Right ventricle myocardium superior (tissue), 1 donor: ENCODE measurements at regions not wholly inside any gene's neighbourhood (a gene's known extent, or its start where the extent isn't known, plus 50 kb on each side); places are given as distances from the start of the nearest gene placed in this dataset.
A peak's percentile ranks its signal among the peaks of the same experiment; 100 is the strongest.
"Not testable (repeated sequence)": the region's sequence is repeated elsewhere in the genome, so short reads cannot be mapped to it uniquely, and the experiment has no call there.

Experiments
- ATAC-seq: fragments of 200-7000 bp; cut with Tn5 transposase; one replicate; pipeline ENCODE4 v1.9.1; 2020; ENCODE audit warnings: mild to moderate bottlenecking; ENCODE audit not compliant: poor library complexity
- DNase-seq: peaks from one replicate; pipeline ENCODE4 v3.0.0-alpha.2; 2020
- intact Hi-C: fragments of 100-400 bp; cut with DNase I; formaldehyde crosslinking; loops from one replicate; pipeline ENCODE4 v1.11.2; 2022
- donor health status: DM: no; HTN: yes; CAD: no; lungs with severe emphysema.

DNA sequence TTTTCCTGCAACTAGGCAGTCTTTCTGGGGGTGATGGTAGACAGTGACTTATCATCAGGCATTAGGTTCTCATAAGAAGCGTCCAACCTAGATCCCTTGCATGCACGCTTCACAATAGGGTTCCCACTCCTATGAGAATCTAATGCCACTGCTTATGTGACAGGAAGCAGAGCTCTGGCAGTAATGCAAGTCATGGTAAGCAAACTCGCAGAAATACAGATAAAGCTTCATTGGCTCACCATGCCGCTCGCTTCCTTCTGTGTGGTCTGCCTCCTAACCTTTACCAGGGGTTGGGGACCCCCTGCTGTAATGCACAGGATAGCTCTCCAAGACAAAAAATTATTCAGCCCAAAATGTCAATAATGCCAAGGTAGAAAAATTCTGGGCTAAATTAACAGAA, 864.2 kb downstream of the TRHDE start:
- ATAC-seq (no peak), DNase-seq (peak; percentile 18)
- intact Hi-C loops = no loop called here

- DNase-seq, intact Hi-C loops, ATAC-seq: not testable (repeated sequence)
Observed at GRCh38 chr12:73139642-73140041, 867.5 kb downstream of the TRHDE start.

DNA sequence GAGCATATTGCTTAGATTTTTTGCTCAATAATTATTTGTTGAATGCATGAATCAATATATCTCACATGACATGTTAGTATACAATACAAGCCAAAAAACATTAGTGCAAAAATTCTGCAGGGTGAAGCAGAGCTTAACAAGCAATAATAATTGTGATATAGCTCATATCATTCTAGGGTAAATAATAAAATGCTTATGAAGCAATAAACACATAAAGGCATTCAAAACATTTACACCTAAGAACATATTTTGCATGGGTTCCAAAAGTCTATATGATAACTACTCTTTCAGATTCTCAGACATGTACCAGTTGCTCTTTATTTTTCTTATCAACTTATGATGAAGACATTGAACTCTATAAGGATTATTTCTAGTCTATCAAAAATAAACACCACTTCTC, 886.2 kb downstream of the TRHDE start:
- DNase-seq (no peak), ATAC-seq (no peak)
- intact Hi-C loops = no loop called here

- intact Hi-C loops = no loop called here
Observed at GRCh38 chr12:73159954-73160353, 887.8 kb downstream of the TRHDE start.

DNA sequence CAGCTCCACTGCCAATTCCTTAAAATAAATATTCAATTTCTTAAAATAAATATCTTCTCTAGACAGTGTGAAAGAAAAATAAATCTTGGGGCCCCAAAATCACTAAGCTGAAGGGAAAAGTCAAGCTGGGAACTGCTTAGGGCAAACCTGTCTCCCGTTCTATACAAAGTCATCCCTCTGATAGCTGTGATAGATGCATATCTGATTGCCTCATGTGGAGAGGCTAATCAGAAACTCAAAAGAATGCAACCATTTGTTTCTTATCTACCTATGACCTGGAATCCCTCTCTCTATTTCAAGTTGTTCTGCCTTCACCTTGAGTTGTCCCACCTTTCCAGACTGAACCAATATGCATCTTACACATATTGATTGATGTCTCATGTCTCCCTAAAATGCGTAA, 889.8 kb downstream of the TRHDE start:
- intact Hi-C loops = no loop called here
- ATAC-seq = no peak
- no peak for DNase-seq

More at GRCh38 chr12:73159954-73160353, 887.8 kb downstream of the TRHDE start:
- ATAC-seq (no peak), DNase-seq (no peak)

GRCh38 chr12:73180734-73181133, 908.6 kb downstream of the TRHDE start:
- ATAC-seq (no peak), DNase-seq (no peak)
- intact Hi-C loops = no loop called here

DNA sequence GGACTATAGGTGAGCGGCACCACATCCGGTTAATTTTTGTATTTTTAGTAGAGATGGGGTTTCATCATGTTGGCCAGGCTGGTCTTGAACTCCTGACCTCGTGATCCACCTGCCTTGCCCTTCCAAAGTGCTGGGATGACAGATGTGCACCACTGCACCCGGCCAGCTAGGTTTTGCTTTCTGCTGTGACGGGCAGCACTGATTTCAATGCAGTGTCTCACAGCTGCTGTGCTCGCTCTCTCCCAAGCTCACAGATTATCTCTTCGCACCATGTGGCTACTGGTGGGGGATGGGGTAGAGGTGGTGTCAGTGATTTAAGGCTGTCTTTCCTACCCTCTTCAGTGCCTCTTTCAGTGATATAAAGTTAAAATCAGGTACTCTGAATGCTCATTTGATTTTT, 909.1 kb downstream of the TRHDE start:
- DNase-seq = no peak
- intact Hi-C loops = no loop called here
- ATAC-seq = no peak

GRCh38 chr12:73185403-73185802, 913.2 kb downstream of the TRHDE start:
- DNase-seq = no peak
- intact Hi-C loops = no loop called here
- ATAC-seq = no peak

DNA sequence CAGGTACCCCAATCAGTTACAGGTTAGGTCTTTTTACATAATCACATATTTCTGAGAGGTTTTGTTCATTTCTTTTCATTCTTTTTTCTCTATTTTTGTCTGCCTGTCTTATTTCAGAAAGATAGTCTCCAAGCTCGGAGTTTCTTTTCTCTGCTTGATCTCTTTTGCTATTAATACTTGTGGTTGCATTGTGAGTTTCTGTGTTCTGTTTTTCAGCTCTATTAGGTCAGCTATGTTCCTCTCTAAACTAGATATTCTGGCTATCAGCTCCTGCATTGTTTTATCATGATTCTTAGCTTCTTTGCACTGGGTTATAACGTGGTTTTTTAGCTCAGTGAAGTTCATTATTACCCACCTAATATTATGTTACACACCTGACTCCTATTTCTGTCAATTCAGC, 914.1 kb downstream of the TRHDE start:
- intact Hi-C loops = no loop called here
- no peak for ATAC-seq
- DNase-seq = no peak

- intact Hi-C loops = no loop called here
- no peak for ATAC-seq
- no peak for DNase-seq
Observed at GRCh38 chr12:73187765-73188164, 915.6 kb downstream of the TRHDE start.

DNA sequence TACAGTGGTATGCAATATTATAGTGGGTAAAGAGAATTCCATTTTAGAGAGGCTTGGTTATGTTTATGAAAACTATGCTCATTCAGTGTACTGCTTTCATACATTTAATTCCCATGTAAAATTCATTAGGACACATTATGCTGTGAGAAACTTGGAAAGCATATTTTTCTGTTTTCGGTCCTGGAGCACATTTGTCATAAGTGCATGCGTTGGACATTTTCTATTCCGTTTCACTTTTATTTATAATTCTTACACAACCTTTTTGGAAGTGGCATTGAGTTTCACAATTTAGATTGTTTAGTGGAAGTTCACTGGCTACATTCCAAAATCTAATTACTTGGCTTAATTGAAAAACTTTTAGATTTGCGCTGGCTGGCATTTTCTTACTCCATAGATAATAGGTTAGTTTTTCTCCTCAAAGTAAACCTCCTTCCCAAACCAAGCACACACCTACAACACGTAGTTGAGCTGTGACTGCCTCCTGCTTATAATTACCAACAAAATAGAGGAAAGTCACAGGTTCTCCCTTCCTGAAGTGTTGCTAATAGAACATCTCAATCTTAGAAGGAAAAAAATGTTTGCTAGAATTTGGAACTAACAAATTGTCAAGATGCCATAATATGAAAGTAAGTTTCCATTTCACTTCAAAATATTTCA, 938.5 kb downstream of the TRHDE start:
- intact Hi-C loops = no loop called here
- ATAC-seq = no peak

DNA sequence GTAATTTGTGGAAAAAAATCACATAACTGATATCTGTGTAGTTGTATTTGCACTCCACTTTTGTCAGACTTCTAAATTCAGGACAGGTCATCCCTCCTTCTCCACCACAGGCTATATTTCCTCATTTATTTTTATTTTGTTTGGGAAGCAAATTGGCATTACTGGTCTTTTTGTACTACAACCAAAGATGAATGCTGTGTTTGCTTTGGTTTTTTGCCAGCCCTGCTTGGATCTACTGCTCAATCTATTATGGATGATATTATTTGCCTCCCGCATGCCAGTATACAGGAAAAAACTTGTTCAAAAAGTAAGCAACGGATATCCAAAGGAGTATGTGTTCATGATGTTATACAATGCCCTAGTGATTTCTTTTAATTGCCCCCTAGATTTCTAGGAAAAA, 948.8 kb downstream of the TRHDE start:
- ATAC-seq (no peak), DNase-seq (no peak)
- intact Hi-C loops = no loop called here

More for the DNA sequence above, 938.5 kb downstream of the TRHDE start:
- DNase-seq = no peak

- intact Hi-C loops = no loop called here
Observed at GRCh38 chr12:73221398-73221797, 949.2 kb downstream of the TRHDE start.

GRCh38 chr12:73221836-73222235, 949.7 kb downstream of the TRHDE start:
- ATAC-seq (no peak), DNase-seq (no peak)
- intact Hi-C loops = no loop called here

More at GRCh38 chr12:73221398-73221797, 949.2 kb downstream of the TRHDE start:
- no peak for ATAC-seq
- no peak for DNase-seq

DNA sequence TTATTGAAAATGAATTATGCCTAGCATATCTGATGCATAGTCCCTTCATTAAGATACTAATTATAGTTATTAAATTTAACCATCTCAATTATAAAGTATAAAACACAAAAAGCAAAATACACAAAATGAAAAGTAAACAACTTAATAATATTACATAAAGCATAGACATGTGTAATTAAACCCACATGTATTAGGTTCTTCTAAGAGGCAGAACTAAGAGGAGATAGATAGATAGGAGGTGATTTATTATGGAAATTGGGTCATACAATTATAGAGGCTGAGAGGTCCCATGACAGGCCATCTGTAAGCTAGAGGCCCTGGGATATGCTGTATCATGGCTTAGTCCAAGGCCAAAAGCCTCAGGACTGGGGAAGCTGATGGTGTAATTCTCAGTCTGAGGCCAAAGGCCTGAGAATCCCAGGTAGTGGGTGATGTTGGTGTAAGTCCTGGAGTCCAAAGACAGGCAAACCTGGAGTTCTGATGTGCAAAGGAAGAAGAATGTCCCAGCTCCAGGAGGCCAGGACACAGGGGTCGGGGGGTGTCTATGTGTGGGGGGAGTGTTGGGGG, 953.3 kb downstream of the TRHDE start:
- intact Hi-C loops = no loop called here
- ATAC-seq (no peak), DNase-seq (no peak)

DNA sequence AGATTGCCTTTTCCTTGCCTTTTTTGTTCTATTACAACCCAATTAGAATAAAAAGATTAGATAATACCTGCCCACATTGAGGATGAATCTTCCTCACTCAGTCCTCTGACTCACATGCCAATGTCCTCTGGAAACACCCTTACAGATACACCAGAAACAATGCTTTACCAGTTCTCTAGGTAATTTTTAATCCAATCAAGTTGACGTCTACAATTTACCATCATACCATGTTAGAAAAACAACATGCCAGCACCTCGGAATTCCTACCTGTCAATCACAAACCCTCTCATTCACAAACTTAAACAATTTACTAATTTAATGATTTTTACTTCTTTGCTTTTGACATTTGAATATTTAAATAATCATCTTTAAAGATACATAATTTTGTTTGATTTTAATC, 953.8 kb downstream of the TRHDE start:
- DNase-seq (no peak), ATAC-seq (no peak)
- intact Hi-C loops = no loop called here

DNA sequence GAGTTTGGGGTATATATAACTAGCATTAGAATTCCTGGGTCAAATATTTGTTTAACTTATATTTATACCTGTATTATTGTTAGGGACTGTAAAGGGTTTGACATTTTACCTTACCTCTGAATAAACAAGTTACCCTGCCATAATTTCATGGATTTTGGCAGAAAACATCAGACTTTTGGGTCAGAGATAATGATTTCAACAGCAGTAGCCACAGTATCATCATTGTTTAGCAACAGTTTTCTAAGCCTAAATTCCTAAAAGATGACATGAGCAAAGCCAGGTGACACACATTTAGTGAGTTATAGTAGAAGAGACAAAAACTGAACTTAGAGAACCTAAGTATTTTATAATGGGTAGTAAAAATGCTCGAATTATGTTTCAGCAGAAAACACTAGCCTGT, 954.4 kb downstream of the TRHDE start:
- DNase-seq = no peak
- intact Hi-C loops = no loop called here
- ATAC-seq = no peak

- DNase-seq, intact Hi-C loops, ATAC-seq: not testable (repeated sequence)
Observed at GRCh38 chr12:73228828-73229227, 956.7 kb downstream of the TRHDE start.

GRCh38 chr12:73235387-73235786, 963.2 kb downstream of the TRHDE start:
- DNase-seq = no peak
- intact Hi-C loops = no loop called here
- no peak for ATAC-seq

- intact Hi-C loops = no loop called here
- ATAC-seq (no peak), DNase-seq (no peak)
Observed at GRCh38 chr12:73240110-73240509, 967.9 kb downstream of the TRHDE start.
